Colonic mucosa (tissue), 4 donors: ENCODE measurements at regions not wholly inside any gene's neighbourhood (a gene's known extent, or its start where the extent isn't known, plus 50 kb on each side); places are given as distances from the start of the nearest gene placed in this dataset.
"Not testable (repeated sequence)": the region's sequence is repeated elsewhere in the genome, so short reads cannot be mapped to it uniquely, and the experiment has no call there.

Experiments
- DNase-seq: peaks from one replicate; pipeline ENCODE4 v3.0.0-alpha.2; 2020
- H3K27ac ChIP-seq: fragments of 200-600 bp; one replicate; pipeline ENCODE4 v1.8.0; 2021
- H3K27me3 ChIP-seq: fragments of 200-600 bp; one replicate; pipeline ENCODE4 v1.8.0; 2021
- H3K36me3 ChIP-seq: fragments of 200-600 bp; one replicate; pipeline ENCODE4 v1.8.0; 2021
- H3K4me1 ChIP-seq: fragments of 200-600 bp; one replicate; pipeline ENCODE4 v1.8.0; 2021; ENCODE audit warnings: mild to moderate bottlenecking
- H3K4me3 ChIP-seq: fragments of 200-600 bp; one replicate; pipeline ENCODE4 v1.8.0; 2021
- H3K9ac ChIP-seq, 2 donors: one replicate each; pipeline ENCODE4 v1.7.0; 2013; ENCODE audit warnings: control low read depth in 2 of 2, low read depth in 2 of 2, low read length in 2 of 2
- H3K9me3 ChIP-seq: fragments of 200-600 bp; one replicate; pipeline ENCODE4 v1.8.0; 2021
- CTCF ChIP-seq: fragments of 200-600 bp; IDR thresholded peaks from one replicate; pipeline ENCODE4 v1.8.0; 2022; ENCODE audit warnings: antibody characterized with exemption, mild to moderate bottlenecking
- intact Hi-C: fragments of 100-400 bp; cut with DNase I; formaldehyde crosslinking; loops from one replicate; pipeline ENCODE4 v1.14.1; 2022
- donor health status: healthy.
- donor health status: DM: no; HTN: no; CAD: no.
- donor health status: DM: no; HTN: no; CAD: no.

- DNase-seq, H3K36me3 ChIP-seq, H3K4me3 ChIP-seq, intact Hi-C loops, H3K9me3 ChIP-seq, H3K4me1 ChIP-seq, H3K27me3 ChIP-seq, H3K9ac ChIP-seq, H3K27ac ChIP-seq: not testable (repeated sequence)
- peak; percentile 14 for TF ChIP-seq CTCF
Measured at GRCh38 chr2:94797235-94797634, 74.0 kb upstream of the TEKT4 start.
